ENCODE measurements at regions not wholly inside any gene's neighbourhood (a gene's known extent, or its start where the extent isn't known, plus 50 kb on each side); places are given as distances from the start of the nearest gene placed in this dataset.

- Mint-ChIP-seq H3K36me3 (ENCODE audit: low read depth) (no peaks in the 10 kb centered on the region), H3K4me1 (no peaks in the 10 kb centered on the region), H3K27me3 (ENCODE audit: low read depth) (no peaks in the 10 kb centered on the region), H3K9me3 (no peaks in the 10 kb centered on the region), H3K27ac (ENCODE audit: unreplicated experiment) (peak overlapping the region; percentile 52), H3K4me3 (no peak overlapping the region)
- TF ChIP-seq CTCF (conservative IDR thresholded peaks at IDR 0.05), result no peak
- no peak for DNase-seq (ENCODE audit: low read depth, low spot score)
Measured at GRCh38 chr4:127238956-127239475, 393.7 kb upstream of the INTU start.

GRCh38 chr4:127239902-127240763, 392.6 kb upstream of the INTU start:
- peak overlapping the region; percentile 53 for H3K27ac Mint-ChIP-seq (ENCODE audit: unreplicated experiment)
- no peaks in the 10 kb centered on the region for H3K27me3 Mint-ChIP-seq (ENCODE audit: low read depth)
- no peak for DNase-seq (ENCODE audit: low read depth, low spot score)
- no peak overlapping the region for H3K4me3 Mint-ChIP-seq
- peaks cover 2% of the 10 kb centered on the region for H3K9me3 Mint-ChIP-seq
- H3K4me1 Mint-ChIP-seq, result no peaks in the 10 kb centered on the region
- no peak for TF ChIP-seq CTCF (conservative IDR thresholded peaks at IDR 0.05)
- H3K36me3 Mint-ChIP-seq (ENCODE audit: low read depth), result no peaks in the 10 kb centered on the region

GRCh38 chr4:127240764-127241105, 392.0 kb upstream of the INTU start:
- no peaks in the 10 kb centered on the region for H3K27me3 Mint-ChIP-seq (ENCODE audit: low read depth)
- no peak for DNase-seq (ENCODE audit: low read depth, low spot score)
- peaks cover 2% of the 10 kb centered on the region for H3K9me3 Mint-ChIP-seq
- peak overlapping the region; percentile 53 for H3K27ac Mint-ChIP-seq (ENCODE audit: unreplicated experiment)
- H3K4me1 Mint-ChIP-seq, result no peaks in the 10 kb centered on the region
- H3K36me3 Mint-ChIP-seq (ENCODE audit: low read depth), result no peaks in the 10 kb centered on the region
- no peak for TF ChIP-seq CTCF (conservative IDR thresholded peaks at IDR 0.05)
- no peak overlapping the region for H3K4me3 Mint-ChIP-seq

GRCh38 chr4:127244515-127244914, 388.2 kb upstream of the INTU start:
- Mint-ChIP-seq H3K27ac (ENCODE audit: unreplicated experiment) (no peak overlapping the region), H3K4me1 (no peaks in the 10 kb centered on the region), H3K36me3 (ENCODE audit: low read depth) (no peaks in the 10 kb centered on the region), H3K9me3 (peaks cover 2% of the 10 kb centered on the region), H3K27me3 (ENCODE audit: low read depth) (no peaks in the 10 kb centered on the region), H3K4me3 (no peak overlapping the region)
- TF ChIP-seq CTCF (conservative IDR thresholded peaks at IDR 0.05), result no peak
- DNase-seq (ENCODE audit: low read depth, low spot score), result no peak

- H3K27me3 Mint-ChIP-seq (ENCODE audit: low read depth), result no peaks in the 10 kb centered on the region
- peaks cover 2% of the 10 kb centered on the region for H3K9me3 Mint-ChIP-seq
Measured at GRCh38 chr4:127246963-127247952, 385.5 kb upstream of the INTU start.

More at GRCh38 chr4:127246963-127247952, 385.5 kb upstream of the INTU start:
- DNase-seq (ENCODE audit: low read depth, low spot score), result no peak
- Mint-ChIP-seq H3K27ac (ENCODE audit: unreplicated experiment) (no peak overlapping the region), H3K4me3 (no peak overlapping the region), H3K36me3 (ENCODE audit: low read depth) (no peaks in the 10 kb centered on the region), H3K4me1 (no peaks in the 10 kb centered on the region)
- TF ChIP-seq CTCF (conservative IDR thresholded peaks at IDR 0.05), result no peak

Data from neural crest cell (in vitro differentiated cells).